HG03442 (cell line): ENCODE measurements at regions not wholly inside any gene's neighbourhood (a gene's known extent, or its start where the extent isn't known, plus 50 kb on each side); places are given as distances from the start of the nearest gene placed in this dataset.

Experiments used
- ATAC-seq: cut with Tn5 transposase; IDR thresholded peaks from one replicate; pipeline ENCODE4 v1.9.1; 2021; ENCODE audit warnings: mild to moderate bottlenecking, moderate library complexity; ENCODE audit not compliant: unreplicated experiment

DNA sequence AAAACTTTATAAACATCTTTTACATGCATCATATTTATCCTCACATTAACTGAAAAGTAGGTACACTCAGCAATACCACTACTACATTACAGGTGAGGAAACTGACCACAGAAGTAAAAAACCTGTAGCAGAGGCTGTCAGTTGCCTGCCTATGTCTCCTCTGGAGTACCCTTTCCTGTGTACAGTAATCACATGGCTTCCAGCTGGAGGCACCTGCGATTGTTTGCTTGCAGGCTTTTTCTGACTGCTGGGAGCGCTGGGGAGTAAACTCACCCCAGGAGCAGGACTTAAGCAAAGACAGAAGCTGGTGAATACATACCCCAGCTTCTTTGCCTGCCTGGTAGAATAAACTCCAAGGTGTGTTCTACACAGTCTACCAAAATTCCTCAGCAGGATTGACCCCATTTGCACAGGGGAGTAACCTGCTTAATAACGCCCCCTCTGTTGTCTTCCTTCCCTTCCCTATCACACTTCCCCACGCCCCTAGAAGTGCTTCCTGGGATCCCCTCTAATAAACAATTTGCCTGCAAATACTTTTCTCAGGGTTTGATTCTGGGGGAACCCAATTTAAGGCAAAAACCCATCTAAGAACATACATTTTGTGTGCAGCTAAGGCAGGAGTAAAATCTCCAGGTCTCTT is 138.9 kb downstream of the PTH2R start:
- no peak for ATAC-seq

DNA sequence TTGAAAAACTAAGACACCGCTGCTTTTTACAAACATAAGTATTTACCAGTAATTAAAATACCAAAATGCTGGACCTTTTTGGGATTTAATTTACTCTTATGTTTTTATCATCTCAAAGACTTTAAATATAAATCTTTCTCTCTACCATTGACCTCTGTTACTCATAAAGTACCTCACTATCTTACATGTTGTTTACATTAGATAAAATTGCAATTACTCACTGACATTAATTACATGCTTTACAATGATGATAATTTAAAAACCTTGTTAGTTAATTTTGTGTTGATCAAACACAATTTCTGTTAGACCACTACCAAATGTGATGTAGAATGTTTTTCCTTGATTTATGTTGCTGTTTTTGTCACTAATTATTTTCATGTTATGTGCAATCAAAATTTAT is 139.5 kb downstream of the PTH2R start:
- ATAC-seq: no peak

DNA sequence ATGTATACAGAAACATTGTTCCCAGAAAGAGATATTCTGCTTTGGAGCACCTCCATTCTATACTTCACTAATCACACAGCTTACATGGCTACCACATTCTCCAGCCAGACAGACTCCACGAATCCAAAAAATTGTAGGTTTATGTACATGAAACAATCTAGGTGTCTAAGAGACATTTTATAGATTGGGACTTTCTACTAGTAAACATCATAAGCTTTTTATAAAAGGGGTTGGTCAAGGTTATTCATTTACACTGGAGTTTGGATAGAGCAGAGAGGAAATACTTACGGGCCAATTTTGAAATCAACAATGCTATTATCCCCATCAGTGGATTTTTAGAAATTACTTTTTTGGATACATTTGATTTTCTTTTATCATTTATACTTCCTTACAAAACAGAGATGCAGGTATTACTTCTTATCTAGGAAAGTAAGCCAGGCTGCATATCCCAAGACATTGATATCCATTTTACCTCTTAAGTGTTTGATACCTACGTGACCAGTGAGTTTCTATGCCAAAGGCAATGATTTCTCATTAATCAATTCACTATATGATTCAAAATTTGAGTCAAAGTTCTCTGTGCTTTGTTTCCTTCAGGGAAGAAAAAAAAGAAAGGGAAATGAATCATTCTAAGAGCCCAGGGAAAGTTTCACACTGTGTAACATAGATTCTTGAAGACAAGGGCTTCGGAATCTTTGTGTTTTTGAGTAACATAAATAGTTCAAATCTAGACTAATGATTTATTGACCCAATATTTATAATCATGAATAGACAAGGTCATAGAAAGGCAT is 140.5 kb downstream of the PTH2R start:
- ATAC-seq: no peak

DNA sequence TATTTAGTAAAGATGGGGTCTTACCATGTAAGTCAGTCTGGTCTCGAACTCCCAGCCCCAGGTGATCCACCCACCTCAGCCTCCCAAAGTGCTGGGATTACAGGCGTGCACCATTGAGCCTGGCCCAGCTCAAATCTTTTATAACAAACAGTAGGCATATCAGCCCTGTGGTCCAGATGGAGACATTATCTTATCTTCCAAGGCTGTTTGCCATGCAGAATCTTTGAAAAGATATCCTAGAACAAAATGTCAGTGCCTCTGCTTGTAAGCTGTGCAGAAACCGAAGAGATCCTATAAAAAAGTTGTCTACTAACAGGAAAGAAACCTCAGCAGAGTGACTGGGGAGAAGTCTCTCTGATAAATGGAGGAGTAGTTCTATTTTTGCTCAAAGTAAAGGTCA is 142.1 kb downstream of the PTH2R start:
- no peak for ATAC-seq

DNA sequence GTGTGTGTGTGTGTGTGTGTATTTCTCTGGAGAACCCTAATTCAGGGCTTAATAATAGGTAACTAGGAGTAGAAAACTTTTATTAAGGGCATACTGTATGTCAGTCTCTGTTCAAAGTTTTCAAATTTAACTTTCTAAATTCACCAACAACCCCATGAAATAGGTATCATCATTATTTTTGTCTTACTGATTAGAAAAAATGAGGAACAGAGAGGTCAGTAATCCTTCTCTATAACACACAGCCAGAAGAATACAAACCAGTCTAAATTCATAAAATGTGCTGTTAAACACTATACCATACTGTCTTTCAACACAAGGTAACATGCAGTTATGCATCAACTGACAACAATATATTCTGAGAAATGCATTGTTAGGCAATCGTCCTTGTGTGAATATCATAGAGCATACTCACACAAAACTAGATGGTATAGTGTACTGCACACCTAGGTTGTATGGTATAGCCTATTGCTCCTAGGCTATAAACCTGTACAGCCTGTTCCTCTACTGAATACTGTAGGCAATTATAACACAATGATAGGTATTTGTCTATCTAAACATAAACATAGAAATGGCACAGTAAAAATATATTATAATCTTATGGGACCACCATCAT is 143.1 kb downstream of the PTH2R start:
- no peak for ATAC-seq

DNA sequence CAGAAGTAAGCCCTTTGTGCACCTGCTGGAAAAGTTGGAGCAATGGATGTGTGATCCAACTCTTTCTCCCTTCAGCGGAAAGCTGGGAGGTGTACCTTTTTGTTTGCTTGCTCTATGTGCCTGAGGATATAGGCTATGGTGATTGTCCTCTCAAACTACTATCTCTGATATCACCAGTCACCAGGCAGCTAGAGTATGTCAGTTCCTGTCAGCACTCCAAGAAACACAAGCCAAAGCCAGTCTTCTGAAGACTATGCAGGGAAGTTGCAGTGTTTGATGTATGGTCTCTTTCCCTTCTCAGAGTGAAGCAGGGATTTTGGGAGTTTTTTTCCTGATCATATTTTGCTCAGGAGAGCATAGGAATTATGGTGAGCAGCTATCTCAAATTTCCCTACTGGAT is 146.4 kb downstream of the PTH2R start:
- ATAC-seq: no peak

DNA sequence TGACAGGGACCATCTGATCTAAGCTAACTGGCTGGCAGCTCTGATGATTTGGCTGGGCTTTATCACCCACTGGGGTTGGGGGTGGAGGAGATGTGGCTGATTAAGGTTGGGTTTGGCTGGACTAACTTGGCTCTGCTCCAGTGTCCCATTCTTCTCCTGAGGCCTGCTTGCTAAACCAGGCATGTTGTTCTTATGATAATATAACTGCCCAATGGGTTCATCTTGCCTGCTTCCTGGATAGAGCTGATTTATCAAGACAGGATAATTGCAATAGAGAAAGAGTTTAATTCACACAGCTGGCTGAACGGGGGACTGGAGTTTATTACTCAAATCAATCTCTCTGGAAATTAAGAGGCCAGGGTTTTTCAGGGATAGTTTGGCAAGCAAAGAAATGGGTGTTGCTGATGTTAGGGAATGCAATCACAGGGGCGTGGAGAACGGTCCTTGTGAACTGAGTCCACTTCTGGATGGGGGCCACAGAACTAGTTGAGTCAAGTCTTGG is 150.4 kb downstream of the PTH2R start:
- no peak for ATAC-seq

DNA sequence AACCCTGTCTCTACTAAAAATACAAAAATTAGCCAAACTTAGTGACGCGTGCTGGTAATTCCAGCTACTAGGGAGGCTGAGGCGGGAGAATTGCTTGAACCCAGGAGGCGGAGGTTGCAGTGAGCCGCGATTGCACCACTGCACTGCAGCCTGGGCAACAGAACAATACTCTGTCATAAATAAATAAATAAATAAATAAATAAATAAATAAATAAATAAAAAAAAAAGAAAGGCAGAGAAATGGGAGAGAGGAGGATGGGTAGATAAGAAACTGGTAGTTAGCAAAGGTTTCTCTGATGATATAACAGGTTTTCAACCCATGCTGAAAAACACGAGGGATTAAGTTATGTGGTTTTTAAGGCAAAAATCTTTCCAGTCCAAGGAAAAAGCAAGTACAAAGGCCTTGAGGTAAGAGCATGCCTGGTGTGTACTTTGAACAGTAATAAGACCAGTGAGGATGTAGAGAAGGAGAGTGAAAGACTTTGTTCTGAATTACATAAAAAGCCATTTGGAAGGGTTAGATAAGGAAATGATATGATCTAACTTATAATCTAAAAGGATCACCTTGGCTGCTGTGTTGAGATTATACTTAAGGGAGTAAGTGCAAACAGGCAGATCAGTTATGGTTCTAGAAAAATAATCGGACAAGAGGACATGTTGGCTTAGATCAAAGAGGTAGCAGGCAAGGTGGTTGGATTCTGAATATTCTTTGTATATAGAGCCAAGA is 159.3 kb downstream of the PTH2R start:
- ATAC-seq: no peak

DNA sequence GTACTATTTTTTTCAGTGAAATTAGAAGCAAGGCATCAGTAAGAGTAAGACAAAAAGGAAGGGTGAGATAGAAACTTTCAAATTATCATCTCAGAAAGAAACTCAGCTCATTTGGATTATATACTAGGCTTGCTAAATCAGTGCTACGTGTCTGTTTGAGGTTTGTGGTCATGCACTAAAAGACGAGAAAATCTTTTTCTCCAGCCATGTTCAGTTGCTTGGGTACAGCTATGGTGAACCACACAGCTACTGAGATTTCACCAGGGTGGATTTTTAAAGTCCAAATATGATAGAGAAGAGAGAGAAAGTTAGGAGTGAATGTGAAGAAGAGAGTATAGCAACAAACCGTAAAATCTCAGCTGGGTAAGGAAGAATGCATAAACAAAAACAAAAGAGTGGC is 161.6 kb downstream of the PTH2R start:
- ATAC-seq: no peak

DNA sequence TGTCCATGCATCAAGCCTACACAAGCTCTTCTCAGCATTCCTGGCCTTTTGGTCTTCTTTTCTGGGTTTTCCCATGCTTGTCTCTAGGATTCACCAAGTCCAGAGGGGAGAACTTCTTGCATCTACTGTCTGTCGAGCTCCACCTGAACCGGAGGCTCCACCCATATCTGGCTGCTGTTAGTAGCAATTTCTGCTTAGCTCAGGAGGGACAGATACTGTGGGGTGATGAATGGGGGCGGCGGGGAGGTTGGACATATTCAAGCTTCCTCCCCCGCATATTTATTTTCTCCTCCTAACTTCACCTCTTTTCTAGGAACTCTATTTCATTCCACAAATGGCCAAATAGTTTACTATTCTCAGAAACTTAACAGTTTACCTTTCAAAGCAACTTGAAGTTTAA is 163.5 kb downstream of the PTH2R start:
- ATAC-seq: no peak

DNA sequence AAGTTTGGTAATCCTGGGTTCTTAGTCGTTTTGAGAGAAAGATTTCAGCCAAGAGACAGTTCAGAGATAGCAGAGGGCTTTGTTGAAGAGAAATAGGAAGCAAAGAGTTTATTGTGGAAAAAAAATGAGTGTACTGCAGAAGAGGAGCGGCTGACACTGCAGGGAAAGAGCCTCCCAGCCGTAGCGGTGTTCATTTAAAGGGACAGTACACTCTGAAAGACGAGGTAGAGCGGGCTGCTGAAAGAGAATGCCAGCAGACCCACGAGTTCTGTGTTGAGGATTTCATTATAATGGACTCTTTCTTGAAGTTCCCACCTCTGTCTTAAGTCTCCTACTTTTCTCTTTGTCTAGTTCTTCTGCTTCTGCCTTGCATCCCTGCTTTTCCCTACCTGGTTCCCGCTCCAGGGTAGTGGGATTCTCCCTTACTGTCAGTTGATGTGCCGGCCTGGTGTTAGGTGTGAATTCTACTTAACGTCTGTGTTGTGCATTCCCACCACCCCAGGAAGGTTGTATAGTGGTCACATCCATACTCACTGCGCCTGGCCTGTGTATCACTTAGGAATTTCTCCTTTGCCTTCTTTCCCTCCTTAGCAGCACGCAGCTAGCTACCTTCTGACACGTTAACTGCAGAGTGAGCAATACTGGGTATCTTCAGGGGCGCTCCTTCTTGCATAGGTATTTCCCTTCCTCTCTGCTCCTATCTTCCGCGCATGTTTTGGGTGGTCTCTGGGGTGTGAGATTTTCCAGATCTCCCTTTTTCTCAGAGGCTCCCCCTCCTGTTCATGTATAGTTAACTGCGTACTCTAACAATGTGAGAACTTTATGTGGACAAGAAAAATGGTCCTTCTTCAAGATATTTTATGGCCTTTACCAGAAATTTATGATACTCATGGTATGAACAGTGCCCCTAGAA is 164.5 kb downstream of the PTH2R start:
- ATAC-seq: no peak

DNA sequence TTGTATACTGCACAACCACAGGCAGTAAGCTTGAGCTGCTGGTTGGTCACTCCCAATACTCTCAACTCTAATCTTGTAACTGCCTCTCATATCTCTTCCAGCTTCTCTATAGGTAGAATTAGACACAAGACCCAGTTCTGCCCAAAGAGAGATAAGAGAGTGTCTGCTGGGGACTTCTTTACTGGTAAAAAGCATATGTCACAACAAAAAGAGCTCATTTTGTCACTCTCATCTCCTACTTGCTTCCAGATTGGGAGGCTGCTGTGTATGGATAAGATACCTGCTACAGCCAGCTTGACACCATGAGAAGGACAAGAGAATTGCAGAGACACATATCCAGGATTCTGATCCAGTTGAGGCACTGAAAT is 165.2 kb downstream of the PTH2R start:
- ATAC-seq: no peak

DNA sequence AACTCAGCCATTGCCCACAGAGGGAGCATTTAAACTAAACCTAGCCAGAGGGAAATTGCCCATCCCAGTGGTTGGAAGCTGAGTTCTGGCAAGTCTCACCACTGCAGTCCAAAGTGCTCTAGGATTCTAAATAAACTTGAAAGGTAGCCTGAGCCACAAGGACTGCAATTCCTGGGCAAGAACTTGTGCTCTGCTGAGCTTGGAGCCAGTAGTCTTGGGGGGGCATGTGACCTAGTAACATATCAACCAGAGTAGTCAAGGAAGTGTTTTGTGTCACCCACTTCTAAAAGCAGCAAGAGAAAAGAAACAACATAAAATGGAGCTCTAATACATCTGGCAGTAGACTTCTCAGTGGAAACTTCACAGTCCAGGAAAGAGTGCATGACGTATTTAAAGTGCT is 167.0 kb downstream of the PTH2R start:
- no peak for ATAC-seq

DNA sequence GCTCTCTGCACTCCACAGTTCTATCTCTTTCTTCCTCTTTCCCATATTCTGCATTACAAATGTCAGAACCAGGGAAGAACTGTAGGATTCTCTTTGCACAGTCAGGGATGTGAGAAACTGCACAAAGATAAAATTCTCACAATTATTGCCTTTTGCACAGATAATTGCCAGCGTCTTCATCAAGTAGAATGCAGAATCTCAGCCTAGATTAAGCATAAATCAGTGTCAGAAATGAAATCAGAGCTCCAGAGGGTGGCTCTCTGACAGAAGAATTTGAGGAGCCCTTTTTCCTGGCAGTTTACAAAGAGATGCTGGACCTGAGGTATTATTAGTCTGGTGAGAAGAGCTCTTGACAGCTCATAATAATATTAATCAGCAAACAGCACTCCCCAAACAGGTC is 173.1 kb downstream of the PTH2R start:
- no peak for ATAC-seq

DNA sequence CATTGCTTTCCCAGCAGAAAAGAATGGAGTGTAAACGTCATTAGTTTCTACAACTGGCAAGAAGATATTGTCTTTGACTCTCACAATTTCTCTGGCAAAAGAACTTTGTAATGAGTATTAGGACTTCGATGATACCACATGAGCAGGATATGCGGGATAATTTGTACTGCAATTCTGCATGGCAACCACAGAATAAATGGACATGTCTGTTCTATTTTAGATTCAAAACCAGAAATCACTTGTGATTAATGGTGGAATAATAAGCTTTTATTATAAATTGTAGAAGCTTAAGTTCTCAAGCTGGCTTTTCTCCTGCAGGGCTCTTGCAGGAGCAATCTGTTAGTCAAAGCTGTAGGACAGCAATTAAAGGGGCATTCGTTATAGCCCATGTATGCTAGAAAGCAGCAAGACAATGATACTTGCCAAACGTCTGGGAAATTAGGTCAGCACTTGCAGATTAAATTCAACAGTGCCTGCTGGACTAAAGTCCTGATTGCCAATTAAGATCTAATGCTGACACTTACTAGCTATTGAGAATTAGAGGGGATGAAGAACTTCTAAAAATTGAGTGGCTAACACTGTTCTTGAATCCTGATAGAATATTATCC is 177.9 kb downstream of the PTH2R start:
- ATAC-seq: no peak

DNA sequence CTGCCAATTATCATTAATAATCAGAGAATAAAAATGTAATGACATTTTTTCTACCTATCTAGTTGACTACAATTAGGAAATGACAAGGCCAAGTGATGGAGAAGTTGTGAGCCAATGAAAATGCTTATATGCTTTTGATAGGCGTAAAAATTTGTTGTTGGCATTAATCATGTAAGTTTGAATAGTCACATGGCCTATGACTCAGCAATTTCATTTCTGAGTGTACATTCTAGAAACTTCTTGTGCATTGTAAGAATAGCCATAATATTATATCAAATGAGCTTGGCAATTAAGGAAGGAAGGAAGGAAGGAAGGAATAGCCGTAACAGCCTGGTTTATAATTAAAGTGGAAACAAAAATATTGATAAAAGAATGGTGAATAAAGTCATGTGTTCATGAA is 179.9 kb downstream of the PTH2R start:
- no peak for ATAC-seq

DNA sequence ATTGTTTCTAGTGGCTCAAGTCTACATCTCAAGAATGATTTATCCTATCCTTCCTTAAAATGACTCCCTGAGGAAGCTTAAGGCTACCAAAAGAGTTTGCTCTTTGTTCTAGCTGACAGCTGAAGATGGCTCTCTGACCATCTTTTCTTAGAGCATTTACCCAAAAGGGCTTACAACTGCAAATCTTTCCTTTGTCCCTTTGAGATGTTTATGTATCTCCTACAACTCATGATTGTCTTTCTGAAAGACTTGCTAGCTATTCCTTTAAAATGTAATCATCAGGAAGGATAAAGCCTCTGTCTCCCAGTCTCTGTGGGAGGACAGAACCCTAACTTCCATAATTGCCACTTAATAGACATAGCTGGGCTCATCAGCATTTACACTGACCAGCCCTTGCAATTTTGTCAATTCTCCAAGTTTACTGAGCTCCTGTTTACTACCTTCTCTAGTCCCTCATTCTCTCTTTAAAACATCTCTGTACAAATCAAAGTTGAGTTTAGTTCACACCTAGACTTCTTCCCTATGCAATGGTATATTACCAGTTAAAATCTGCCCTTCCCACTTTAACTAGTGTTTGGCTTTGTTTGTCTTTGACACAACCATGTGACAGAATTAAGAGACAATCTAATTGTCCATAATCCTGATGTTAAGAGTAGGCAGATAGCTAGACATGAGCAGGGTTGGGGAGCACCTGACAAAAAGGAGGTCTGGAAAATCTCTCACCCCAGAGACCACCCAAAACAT is 188.2 kb downstream of the PTH2R start:
- no peak for ATAC-seq

DNA sequence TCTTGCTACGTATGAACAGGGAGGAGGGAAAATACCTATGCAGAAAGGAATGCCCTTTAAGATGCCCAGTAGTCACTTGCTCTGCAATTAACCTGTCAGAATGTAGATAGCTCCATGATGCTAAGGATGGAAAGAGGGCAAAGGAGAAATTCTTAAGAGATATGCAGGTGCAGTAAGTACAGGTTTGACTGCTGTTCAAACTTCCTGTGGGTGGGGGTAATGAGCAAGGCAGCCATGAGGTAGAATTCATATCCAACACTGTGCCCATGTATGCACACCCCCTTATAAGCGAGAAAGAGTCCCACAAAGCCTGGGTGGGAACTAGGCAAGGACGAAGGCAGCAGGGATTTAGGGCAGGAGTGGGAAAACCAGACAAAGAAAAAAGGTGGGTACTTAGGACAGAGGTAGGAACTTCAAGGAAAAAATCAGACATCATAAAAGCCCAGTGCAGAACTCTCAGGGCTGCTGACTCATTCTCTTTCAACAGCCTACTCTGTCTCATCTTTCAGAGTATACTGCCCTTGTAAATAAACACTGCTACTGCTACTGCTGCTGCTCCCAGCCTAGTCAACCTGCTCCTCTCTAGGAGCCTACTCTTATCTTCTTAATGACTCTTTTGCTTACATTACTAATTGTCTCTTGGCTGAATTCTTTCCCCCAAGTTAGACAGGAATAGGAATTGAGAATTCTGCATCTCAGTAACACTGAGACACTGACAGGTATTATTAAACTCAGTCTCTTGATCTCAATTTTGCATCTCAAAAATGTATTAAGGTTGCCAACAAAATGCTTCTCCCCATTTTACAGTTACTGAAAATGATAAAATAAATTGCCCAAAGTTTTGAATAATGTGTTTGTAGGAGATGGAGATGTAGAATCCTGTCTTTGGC is 189.0 kb downstream of the PTH2R start:
- no peak for ATAC-seq
